K562 (cell line): ENCODE measurements at regions not wholly inside any gene's neighbourhood (a gene's known extent, or its start where the extent isn't known, plus 50 kb on each side); places are given as distances from the start of the nearest gene placed in this dataset.

Experiments used
- ATAC-seq: fragments of 200-7000 bp; cut with Tn5 transposase; 3 replicates; pipeline ENCODE4 v1.9.1; 2020; ENCODE audit warnings: moderate library complexity
- BruUV-seq: library from RNA; stranded (reverse); fragments of 400-500 nt; replicated peaks from 2 replicates; lab custom pipeline; 2021; lab: Mats Ljungman, UMichigan
- CTCF ChIA-PET: fragments of 300-600 bp; formaldehyde crosslinking; extraction: SDS; loops from one replicate; lab custom pipeline; 2021; ENCODE audit warnings: low intra/inter-chr PET ratio; lab: Yijun Ruan, JAX
- POLR2A ChIA-PET: fragments of 300-600, 350-650 bp; sonication (Branson Sonifier 250); formaldehyde crosslinking; extraction: SDS; loops from one replicate; lab custom pipeline; 2021; ENCODE audit warnings: antibody characterized with exemption, inconsistent platforms; lab: Yijun Ruan, JAX
- DNase-seq, 4 experiments: peaks; one replicate each; pipeline versions ENCODE4 v3.0.0 to v3.0.0-alpha.2; 2011 to 2018; ENCODE audit warnings: low spot score in 3 of 4, mixed read lengths in 3 of 4; ENCODE audit errors: extremely low read depth in 1 of 4
- FAIRE-seq: peaks from 2 replicates; lab custom pipeline; 2011; peaks lifted over from hg19 to GRCh38; lab: Jason Lieb, UNC
- H2AFZ ChIP-seq: 2 replicates; pipeline ENCODE4 v1.6.0; 2011; ENCODE audit warnings: low read depth, low read length, control low read depth, inconsistent platforms
- H3K27ac ChIP-seq: fragments of 200-600 bp; 3 replicates; pipeline ENCODE4 v1.8.0; 2011; ENCODE audit warnings: low read depth, mild to moderate bottlenecking, control low read depth, inconsistent platforms, low read length, moderate library complexity, mixed read lengths; ENCODE audit errors: extremely low read depth
- H3K27me3 ChIP-seq, 2 experiments: fragments of 300-600 bp in 1 of 2; 2 replicates in 1 of 2; 3 replicates in 1 of 2; pipeline versions ENCODE4 v1.6.0 to v1.8.0; 2011; ENCODE audit warnings: inconsistent platforms in 2 of 2, low read length in 2 of 2, mild to moderate bottlenecking in 1 of 2, mixed read lengths in 1 of 2, moderate library complexity in 1 of 2; ENCODE audit not compliant: control insufficient read depth in 2 of 2, insufficient read depth in 2 of 2
- H3K36me3 ChIP-seq: fragments of 300-600 bp; 3 replicates; pipeline ENCODE4 v1.8.0; 2011; ENCODE audit warnings: mild to moderate bottlenecking, low read length, inconsistent platforms; ENCODE audit not compliant: control insufficient read depth, insufficient read depth
- H3K4me1 ChIP-seq, 2 experiments: fragments of 200-600 bp in 1 of 2; replicated peaks in 1 of 2; 2 replicates in 1 of 2; 3 replicates in 1 of 2; pipeline versions ENCODE4 v1.5.1 to v1.8.0; 2011; ENCODE audit warnings: inconsistent platforms in 2 of 2, low read length in 2 of 2, mild to moderate bottlenecking in 1 of 2, mixed read lengths in 1 of 2, moderate library complexity in 1 of 2; ENCODE audit not compliant: control insufficient read depth in 2 of 2, insufficient read depth in 2 of 2
- H3K4me2 ChIP-seq: 2 replicates; pipeline ENCODE4 v1.6.1; 2011; ENCODE audit warnings: low read length, control low read depth, inconsistent platforms, mixed read lengths; ENCODE audit not compliant: insufficient read depth
- H3K4me3 ChIP-seq: fragments of 200-600 bp; sonication (generic), shearing (Covaris generic); 2 replicates; pipeline ENCODE4 v1.5.1; 2016; ENCODE audit warnings: control low read depth, inconsistent platforms
- H3K79me2 ChIP-seq: fragments of 200-600 bp; 3 replicates; pipeline ENCODE4 v1.8.0; 2011; ENCODE audit warnings: low read length, inconsistent platforms; ENCODE audit not compliant: control insufficient read depth, insufficient read depth
- H3K9ac ChIP-seq, 2 experiments: 2 replicates each; pipeline versions ENCODE4 v1.6.0 to v1.6.1; 2011; ENCODE audit warnings: low read depth in 2 of 2, low read length in 2 of 2, control low read depth in 1 of 2, inconsistent platforms in 1 of 2, mild to moderate bottlenecking in 1 of 2, mixed read lengths in 1 of 2; ENCODE audit not compliant: insufficient read depth in 1 of 2
- H3K9me1 ChIP-seq: one replicate; pipeline ENCODE4 v1.6.0; 2011; ENCODE audit warnings: inconsistent platforms, mild to moderate bottlenecking, low read length, moderate library complexity; ENCODE audit not compliant: control insufficient read depth, insufficient read depth
- H3K9me3 ChIP-seq: replicated peaks from 2 replicates; pipeline ENCODE4 v1.5.1; 2011; ENCODE audit warnings: low read depth, low read length, inconsistent platforms; ENCODE audit not compliant: control insufficient read depth, insufficient read depth
- H4K20me1 ChIP-seq: replicated peaks from 2 replicates; pipeline ENCODE4 v1.6.1; 2011; ENCODE audit warnings: low read length, inconsistent platforms, mixed read lengths; ENCODE audit not compliant: control insufficient read depth, insufficient read depth
- HDAC6 ChIP-seq: IDR thresholded peaks from 2 replicates; pipeline ENCODE4 v1.6.1; 2012; ENCODE audit warnings: low read depth, mild to moderate bottlenecking, control low read depth, inconsistent platforms, low read length, moderate library complexity
- RCOR1 ChIP-seq, 2 experiments: IDR thresholded peaks; 2 replicates each; pipeline ENCODE4 v1.6.1; 2012; ENCODE audit warnings: low read depth in 2 of 2, low read length in 2 of 2, borderline replicate concordance in 1 of 2, improper control_type of control experiment in 1 of 2
- SMARCC2 ChIP-seq: fragments of 450-650 bp; IDR thresholded peaks from 2 replicates; pipeline ENCODE4 v1.6.1; 2017; ENCODE audit warnings: antibody characterized with exemption, moderate library complexity, mild to moderate bottlenecking, low read depth
- TCF7L2 ChIP-seq: fragments of 150-350 bp; IDR thresholded peaks from 2 replicates; pipeline ENCODE4 v1.6.1; 2016; ENCODE audit warnings: low read depth, mild to moderate bottlenecking, low read length, moderate library complexity
- ZNF57 ChIP-seq: fragments of 450-650 bp; formaldehyde crosslinking; IDR thresholded peaks from 2 replicates; pipeline ENCODE4 v1.4.0; 2020; ENCODE audit warnings: mild to moderate bottlenecking, moderate library complexity
- WGBS: fragments of 100-300 bp; shearing (Covaris generic); methylation state at CpG from one replicate; pipeline ENCODE4 v1.1.6; 2016; ENCODE audit warnings: low coverage, mixed read lengths; ENCODE audit not compliant: insufficient coverage; ENCODE audit errors: missing lambda C conversion rate; 5-methylcytosine and 5-hydroxymethylcytosine counted together
- in situ Hi-C: fragments of 300-500 bp; cut with MboI; formaldehyde crosslinking; loops from 4 replicates; pipeline ENCODE4 v1.15.0; 2018; ENCODE audit warnings: inconsistent platforms, mixed read lengths
- intact Hi-C: fragments of 100-400 bp; cut with micrococcal nuclease; formaldehyde crosslinking; loops from 2 replicates; pipeline ENCODE4 v1.14.2; 2022
- TF ChIP-seq, protein P1 (sequence below): fragments of 250-450 bp; sonication (Bioruptor Pico); IDR thresholded peaks from 2 replicates; pipeline ENCODE4 v1.4.0; 2020; ENCODE audit warnings: mild to moderate bottlenecking, moderate library complexity, borderline replicate concordance
- TF ChIP-seq, protein P2 (sequence below): fragments of 250-450 bp; sonication (Bioruptor Pico); IDR thresholded peaks from 2 replicates; pipeline ENCODE4 v1.6.1; 2021; ENCODE audit warnings: mild to moderate bottlenecking
- TF ChIP-seq, protein P3 (sequence below): fragments of 450-650 bp; IDR thresholded peaks from 2 replicates; pipeline ENCODE4 v1.6.1; 2018; ENCODE audit warnings: mild to moderate bottlenecking, low read depth; ENCODE audit not compliant: partially characterized antibody

DNA sequence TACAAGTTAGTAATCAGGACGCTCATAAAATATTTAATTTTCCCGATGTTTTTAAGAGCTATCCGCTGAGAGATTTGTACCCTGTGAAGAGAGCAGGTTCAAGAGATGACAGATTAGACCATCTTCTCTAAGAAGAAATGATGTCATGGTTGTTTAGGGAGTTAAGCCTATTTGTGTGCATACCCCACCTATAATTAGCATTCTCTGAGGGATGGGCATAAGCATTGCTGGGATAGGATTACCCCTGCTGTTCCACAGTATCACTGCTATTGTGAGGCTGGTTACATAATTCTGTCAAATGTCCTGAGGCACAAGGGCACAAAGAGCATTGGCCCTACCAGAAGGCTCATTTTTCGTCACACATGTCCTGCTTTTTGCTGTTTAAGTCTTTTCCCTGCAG, 687.0 kb downstream of the CETN3 start:
- H3K9me3 ChIP-seq = no peaks in the 10 kb centered on the region
- BruUV-seq = no TSS peak
- H3K79me2 ChIP-seq = no peaks in the 10 kb centered on the region
- no peaks in the 10 kb centered on the region for H3K4me1 ChIP-seq
- intact Hi-C loops (loop anchor here (10.0 kb wide), 1 partner anchor 458 kb away; no protein-coding TSS in a partner anchor), in situ Hi-C loops (no loop called here)
- CTCF ChIA-PET = no interaction called here
- H4K20me1 ChIP-seq = no peaks in the 10 kb centered on the region
- no peak overlapping the region for H3K4me2 ChIP-seq
- H3K36me3 ChIP-seq = no peaks in the 10 kb centered on the region
- H3K27ac ChIP-seq = no peak overlapping the region
- H2AFZ ChIP-seq = no peak overlapping the region
- no peak for FAIRE-seq
- H3K9ac ChIP-seq = no peak overlapping the region
- H3K9me1 ChIP-seq = no peaks in the 10 kb centered on the region
- TF ChIP-seq TCF7L2 = no peak
- TF ChIP-seq HDAC6 = no peak
- TF ChIP-seq, protein P1, sequence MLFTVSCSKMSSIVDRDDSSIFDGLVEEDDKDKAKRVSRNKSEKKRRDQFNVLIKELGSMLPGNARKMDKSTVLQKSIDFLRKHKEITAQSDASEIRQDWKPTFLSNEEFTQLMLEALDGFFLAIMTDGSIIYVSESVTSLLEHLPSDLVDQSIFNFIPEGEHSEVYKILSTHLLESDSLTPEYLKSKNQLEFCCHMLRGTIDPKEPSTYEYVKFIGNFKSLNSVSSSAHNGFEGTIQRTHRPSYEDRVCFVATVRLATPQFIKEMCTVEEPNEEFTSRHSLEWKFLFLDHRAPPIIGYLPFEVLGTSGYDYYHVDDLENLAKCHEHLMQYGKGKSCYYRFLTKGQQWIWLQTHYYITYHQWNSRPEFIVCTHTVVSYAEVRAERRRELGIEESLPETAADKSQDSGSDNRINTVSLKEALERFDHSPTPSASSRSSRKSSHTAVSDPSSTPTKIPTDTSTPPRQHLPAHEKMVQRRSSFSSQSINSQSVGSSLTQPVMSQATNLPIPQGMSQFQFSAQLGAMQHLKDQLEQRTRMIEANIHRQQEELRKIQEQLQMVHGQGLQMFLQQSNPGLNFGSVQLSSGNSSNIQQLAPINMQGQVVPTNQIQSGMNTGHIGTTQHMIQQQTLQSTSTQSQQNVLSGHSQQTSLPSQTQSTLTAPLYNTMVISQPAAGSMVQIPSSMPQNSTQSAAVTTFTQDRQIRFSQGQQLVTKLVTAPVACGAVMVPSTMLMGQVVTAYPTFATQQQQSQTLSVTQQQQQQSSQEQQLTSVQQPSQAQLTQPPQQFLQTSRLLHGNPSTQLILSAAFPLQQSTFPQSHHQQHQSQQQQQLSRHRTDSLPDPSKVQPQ = no peak
- TF ChIP-seq, protein P2, sequence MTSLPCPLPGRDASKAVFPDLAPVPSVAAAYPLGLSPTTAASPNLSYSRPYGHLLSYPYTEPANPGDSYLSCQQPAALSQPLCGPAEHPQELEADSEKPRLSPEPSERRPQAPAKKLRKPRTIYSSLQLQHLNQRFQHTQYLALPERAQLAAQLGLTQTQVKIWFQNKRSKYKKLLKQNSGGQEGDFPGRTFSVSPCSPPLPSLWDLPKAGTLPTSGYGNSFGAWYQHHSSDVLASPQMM (CRISPR knock-in tag) = no peak
- TF ChIP-seq RCOR1 (IDR thresholded peaks at IDR 0.05; ENCODE audit: borderline replicate concordance in 1 of 2, low read depth in 2 of 2, low read length in 2 of 2) = no peak
- TF ChIP-seq SMARCC2 = no peak
- TF ChIP-seq, protein P3, sequence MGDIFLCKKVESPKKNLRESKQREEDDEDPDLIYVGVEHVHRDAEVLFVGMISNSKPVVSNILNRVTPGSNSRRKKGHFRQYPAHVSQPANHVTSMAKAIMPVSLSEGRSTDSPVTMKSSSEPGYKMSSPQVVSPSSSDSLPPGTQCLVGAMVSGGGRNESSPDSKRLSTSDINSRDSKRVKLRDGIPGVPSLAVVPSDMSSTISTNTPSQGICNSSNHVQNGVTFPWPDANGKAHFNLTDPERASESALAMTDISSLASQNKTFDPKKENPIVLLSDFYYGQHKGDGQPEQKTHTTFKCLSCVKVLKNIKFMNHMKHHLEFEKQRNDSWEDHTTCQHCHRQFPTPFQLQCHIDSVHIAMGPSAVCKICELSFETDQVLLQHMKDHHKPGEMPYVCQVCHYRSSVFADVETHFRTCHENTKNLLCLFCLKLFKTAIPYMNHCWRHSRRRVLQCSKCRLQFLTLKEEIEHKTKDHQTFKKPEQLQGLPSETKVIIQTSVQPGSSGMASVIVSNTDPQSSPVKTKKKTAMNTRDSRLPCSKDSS = no peak
- no peak for TF ChIP-seq ZNF57
- H3K4me3 ChIP-seq = no peak overlapping the region
- DNase-seq = no peak
- no peak for ATAC-seq
- WGBS = 0% methylated on average over 4 of the region's 4 CpGs
- no peaks in the 10 kb centered on the region for H3K27me3 ChIP-seq
- POLR2A ChIA-PET = no interaction called here
